Neutrophil (primary cell): ENCODE measurements at regions not wholly inside any gene's neighbourhood (a gene's known extent, or its start where the extent isn't known, plus 50 kb on each side); places are given as distances from the start of the nearest gene placed in this dataset.

Experiments
- H3K27ac ChIP-seq: fragments of 200-600 bp; sonication (generic); 2 replicates; pipeline ENCODE4 v1.5.1; 2016; ENCODE audit warnings: mild to moderate bottlenecking, moderate library complexity
- H3K27me3 ChIP-seq: fragments of 200-600 bp; sonication (generic); 2 replicates; pipeline ENCODE4 v1.6.0; 2016; ENCODE audit warnings: mild to moderate bottlenecking
- H3K36me3 ChIP-seq: fragments of 200-600 bp; sonication (generic); 2 replicates; pipeline ENCODE4 v1.5.1; 2017
- H3K4me1 ChIP-seq, 2 experiments: fragments of 200-600 bp in 1 of 2; sonication (generic) in 1 of 2; 1 replicate in 1 of 2; 2 replicates in 1 of 2; pipeline versions ENCODE4 v1.5.1 to v1.6.1; 2013 to 2016; ENCODE audit warnings: low read depth in 1 of 2, low read length in 1 of 2, mild to moderate bottlenecking in 1 of 2, moderate library complexity in 1 of 2; ENCODE audit not compliant: control insufficient read depth in 1 of 2, insufficient read depth in 1 of 2
- H3K4me3 ChIP-seq, 2 experiments: fragments of 200-600 bp in 1 of 2; sonication (generic) in 1 of 2; 1 replicate in 1 of 2; 2 replicates in 1 of 2; pipeline ENCODE4 v1.5.1; 2013 to 2016; ENCODE audit warnings: low read depth in 1 of 2, low read length in 1 of 2, mild to moderate bottlenecking in 1 of 2, moderate library complexity in 1 of 2
- H3K9me3 ChIP-seq: fragments of 200-600 bp; sonication (generic); 2 replicates; pipeline ENCODE4 v1.5.1; 2016
- TF ChIP-seq, protein P1 (sequence below): fragments of 200-600 bp; sonication (generic); IDR thresholded peaks from 2 replicates; pipeline ENCODE4 v1.5.1; 2016; ENCODE audit warnings: antibody characterized with exemption

DNA sequence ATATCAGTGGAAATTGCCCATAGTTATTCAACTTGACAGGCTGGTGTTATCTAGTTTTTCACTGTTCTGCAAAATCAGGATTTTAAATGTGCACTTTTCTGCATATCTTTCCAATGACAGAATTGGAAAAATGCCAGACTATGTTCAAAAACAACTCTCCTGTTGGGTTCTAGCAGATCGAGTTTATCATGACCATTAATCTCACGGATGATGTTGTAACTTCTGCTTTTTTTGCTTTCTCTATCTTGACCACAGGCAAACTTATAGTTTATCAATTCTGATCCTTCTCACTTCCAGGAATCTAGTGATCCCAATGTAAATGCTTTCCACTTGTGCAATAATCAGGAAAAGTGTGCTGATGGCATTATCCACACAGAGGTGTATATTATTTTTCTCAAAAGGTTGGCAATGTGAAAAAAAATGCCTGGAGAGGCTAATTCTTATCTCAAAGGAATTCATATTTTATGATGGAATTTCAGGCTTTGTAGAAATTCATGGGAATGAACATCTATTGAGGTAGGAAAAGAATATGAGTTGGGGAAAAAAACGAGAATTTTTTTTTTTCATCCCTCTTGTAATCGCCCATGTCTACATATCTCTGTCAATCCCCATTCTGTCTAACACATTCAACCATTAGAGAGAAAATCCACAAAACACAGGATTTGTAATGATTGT, 73.6 kb upstream of the DAB2 start:
- Histone ChIP-seq H3K9me3 (no peaks in the 10 kb centered on the region), H3K4me1 (no peaks in the 10 kb centered on the region), H3K27ac (no peak overlapping the region), H3K27me3 (no peaks in the 10 kb centered on the region), H3K36me3 (no peaks in the 10 kb centered on the region), H3K4me3 (no peak overlapping the region)
- TF ChIP-seq, protein P1, sequence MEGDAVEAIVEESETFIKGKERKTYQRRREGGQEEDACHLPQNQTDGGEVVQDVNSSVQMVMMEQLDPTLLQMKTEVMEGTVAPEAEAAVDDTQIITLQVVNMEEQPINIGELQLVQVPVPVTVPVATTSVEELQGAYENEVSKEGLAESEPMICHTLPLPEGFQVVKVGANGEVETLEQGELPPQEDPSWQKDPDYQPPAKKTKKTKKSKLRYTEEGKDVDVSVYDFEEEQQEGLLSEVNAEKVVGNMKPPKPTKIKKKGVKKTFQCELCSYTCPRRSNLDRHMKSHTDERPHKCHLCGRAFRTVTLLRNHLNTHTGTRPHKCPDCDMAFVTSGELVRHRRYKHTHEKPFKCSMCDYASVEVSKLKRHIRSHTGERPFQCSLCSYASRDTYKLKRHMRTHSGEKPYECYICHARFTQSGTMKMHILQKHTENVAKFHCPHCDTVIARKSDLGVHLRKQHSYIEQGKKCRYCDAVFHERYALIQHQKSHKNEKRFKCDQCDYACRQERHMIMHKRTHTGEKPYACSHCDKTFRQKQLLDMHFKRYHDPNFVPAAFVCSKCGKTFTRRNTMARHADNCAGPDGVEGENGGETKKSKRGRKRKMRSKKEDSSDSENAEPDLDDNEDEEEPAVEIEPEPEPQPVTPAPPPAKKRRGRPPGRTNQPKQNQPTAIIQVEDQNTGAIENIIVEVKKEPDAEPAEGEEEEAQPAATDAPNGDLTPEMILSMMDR, result no peak

DNA sequence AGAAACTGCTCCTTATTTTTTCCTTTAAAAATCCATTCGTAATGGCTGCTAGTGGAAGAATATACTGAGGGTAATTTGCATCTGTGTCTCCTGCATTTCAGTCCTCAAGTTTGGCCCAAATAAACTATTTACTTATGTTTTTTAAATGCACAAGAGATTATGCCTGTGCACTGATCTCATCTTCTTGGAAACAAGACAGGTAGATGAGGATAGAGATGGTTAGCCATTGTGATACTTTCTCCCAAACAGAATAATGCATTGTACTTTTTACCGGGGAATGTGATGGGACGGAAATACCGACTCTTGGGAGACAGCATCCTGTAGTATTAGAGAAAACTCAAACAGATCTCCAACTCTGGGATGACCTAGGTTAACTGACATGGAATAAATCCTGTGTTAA, 72.5 kb upstream of the DAB2 start:
- H3K4me3 ChIP-seq, result no peak overlapping the region
- TF ChIP-seq, protein P1, result no peak
- no peak overlapping the region for H3K27ac ChIP-seq
- no peaks in the 10 kb centered on the region for H3K27me3 ChIP-seq
- H3K36me3 ChIP-seq, result no peaks in the 10 kb centered on the region
- no peaks in the 10 kb centered on the region for H3K4me1 ChIP-seq
- H3K9me3 ChIP-seq, result no peaks in the 10 kb centered on the region

DNA sequence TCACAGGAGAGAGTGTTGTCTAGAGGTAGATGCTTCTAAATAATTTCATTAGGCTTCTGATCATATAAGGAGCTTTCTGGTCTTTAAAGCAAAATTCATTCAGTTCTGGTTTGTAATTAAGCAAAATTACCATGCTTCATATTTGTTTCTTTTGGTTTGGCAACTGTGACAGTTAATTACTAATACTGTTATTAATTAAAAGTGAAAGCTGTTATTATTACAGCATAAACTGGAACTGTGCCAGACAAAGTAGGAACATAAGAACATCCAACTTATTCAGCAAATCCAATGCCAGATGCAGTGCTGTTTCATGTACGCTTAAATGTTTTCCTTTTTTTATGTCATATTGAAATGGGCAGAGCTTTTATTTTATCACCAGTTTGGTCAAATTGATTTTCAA, 70.4 kb upstream of the DAB2 start:
- no peaks in the 10 kb centered on the region for H3K4me1 ChIP-seq
- no peaks in the 10 kb centered on the region for H3K9me3 ChIP-seq
- H3K4me3 ChIP-seq, result no peak overlapping the region
- H3K27ac ChIP-seq, result no peak overlapping the region
- no peaks in the 10 kb centered on the region for H3K36me3 ChIP-seq
- no peaks in the 10 kb centered on the region for H3K27me3 ChIP-seq
- TF ChIP-seq, protein P1, result no peak

DNA sequence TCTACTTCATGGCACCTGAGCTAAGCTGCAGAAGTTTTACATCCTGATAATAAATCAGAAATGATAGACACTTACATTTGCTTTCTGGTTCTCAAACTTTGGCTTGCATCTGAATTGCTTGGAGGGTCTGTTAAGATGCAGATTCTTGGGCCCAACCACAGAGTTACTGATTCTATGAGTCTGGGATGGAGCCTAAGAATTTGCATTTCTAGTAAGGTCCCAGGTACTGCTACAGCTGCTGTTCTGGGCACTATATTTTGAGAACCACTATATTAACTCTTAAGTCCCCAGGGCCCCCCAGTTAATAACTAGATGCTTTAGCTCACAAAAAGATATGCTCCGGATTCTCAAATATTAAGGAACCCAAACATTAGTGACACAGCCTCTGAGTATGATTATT, 69.8 kb upstream of the DAB2 start:
- TF ChIP-seq, protein P1, result no peak
- Histone ChIP-seq H3K36me3 (no peaks in the 10 kb centered on the region), H3K4me1 (no peaks in the 10 kb centered on the region), H3K9me3 (no peaks in the 10 kb centered on the region), H3K27me3 (no peaks in the 10 kb centered on the region), H3K4me3 (no peak overlapping the region), H3K27ac (no peak overlapping the region)

DNA sequence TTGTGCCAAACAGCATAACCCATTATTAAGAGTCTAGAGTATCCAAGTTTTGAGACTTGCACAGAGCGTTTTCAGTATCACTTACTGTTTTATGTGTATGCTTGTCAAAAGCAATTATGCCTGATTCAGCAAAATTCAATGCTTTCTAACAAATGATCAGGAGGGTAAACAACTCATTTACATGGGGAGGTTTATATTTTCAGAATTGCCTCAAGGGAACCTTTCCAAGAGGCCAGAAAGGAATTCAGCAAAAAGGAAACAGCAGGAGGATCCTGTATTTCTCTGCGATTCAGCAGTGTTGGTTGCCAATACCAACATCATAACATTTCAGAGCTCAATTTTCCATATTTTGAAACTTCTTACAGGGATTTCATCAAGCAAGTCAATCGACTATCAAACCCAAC, 69.3 kb upstream of the DAB2 start:
- no peak overlapping the region for H3K4me3 ChIP-seq
- H3K27me3 ChIP-seq, result no peaks in the 10 kb centered on the region
- TF ChIP-seq, protein P1, result no peak
- no peaks in the 10 kb centered on the region for H3K9me3 ChIP-seq
- no peaks in the 10 kb centered on the region for H3K4me1 ChIP-seq
- H3K36me3 ChIP-seq, result no peaks in the 10 kb centered on the region
- no peak overlapping the region for H3K27ac ChIP-seq
